ENCODE measurements at regions not wholly inside any gene's neighbourhood (a gene's known extent, or its start where the extent isn't known, plus 50 kb on each side); places are given as distances from the start of the nearest gene placed in this dataset.

GRCh38 chr4:78682070-78682469, 94.1 kb upstream of the BMP2K start:
- H3K4me3 Mint-ChIP-seq: no peak overlapping the region
- intact Hi-C loops (cut with micrococcal nuclease): no loop called here
- DNase-seq: no peak

GRCh38 chr4:78683352-78683751, 92.8 kb upstream of the BMP2K start:
- Mint-ChIP-seq H3K4me3 (no peak overlapping the region), H3K36me3 (ENCODE audit: low read depth) (no peaks in the 10 kb centered on the region), H3K9me3 (peaks cover 2% of the 10 kb centered on the region), H3K4me1 (no peaks in the 10 kb centered on the region), H3K27ac (no peak overlapping the region), H3K27me3 (peaks cover 7% of the 10 kb centered on the region)
- intact Hi-C loops (cut with micrococcal nuclease): no loop called here
- DNase-seq: no peak

More at GRCh38 chr4:78682070-78682469, 94.1 kb upstream of the BMP2K start:
- H3K4me1 Mint-ChIP-seq: no peaks in the 10 kb centered on the region
- peaks cover 2% of the 10 kb centered on the region for H3K9me3 Mint-ChIP-seq
- no peak overlapping the region for H3K27ac Mint-ChIP-seq
- H3K27me3 Mint-ChIP-seq: peaks cover 3% of the 10 kb centered on the region
- H3K36me3 Mint-ChIP-seq (ENCODE audit: low read depth): no peaks in the 10 kb centered on the region

- Mint-ChIP-seq H3K27me3 (peaks cover 11% of the 10 kb centered on the region), H3K36me3 (ENCODE audit: low read depth) (no peaks in the 10 kb centered on the region)
- intact Hi-C loops (cut with micrococcal nuclease): no loop called here
Measured at GRCh38 chr4:78684325-78685079, 91.6 kb upstream of the BMP2K start.

GRCh38 chr4:78687818-78688217, 88.3 kb upstream of the BMP2K start:
- H3K36me3 Mint-ChIP-seq (ENCODE audit: low read depth): no peaks in the 10 kb centered on the region
- intact Hi-C loops (cut with micrococcal nuclease): no loop called here
- H3K27me3 Mint-ChIP-seq: peaks cover 11% of the 10 kb centered on the region
- DNase-seq: no peak
- H3K27ac Mint-ChIP-seq: no peak overlapping the region
- H3K4me3 Mint-ChIP-seq: no peak overlapping the region
- H3K9me3 Mint-ChIP-seq: no peaks in the 10 kb centered on the region
- peaks cover 11% of the 10 kb centered on the region for H3K4me1 Mint-ChIP-seq

More at GRCh38 chr4:78684325-78685079, 91.6 kb upstream of the BMP2K start:
- Mint-ChIP-seq H3K4me1 (no peaks in the 10 kb centered on the region), H3K9me3 (peaks cover 2% of the 10 kb centered on the region), H3K4me3 (no peak overlapping the region), H3K27ac (no peak overlapping the region)
- no peak for DNase-seq

- Mint-ChIP-seq H3K27ac (no peak overlapping the region), H3K27me3 (peaks cover 11% of the 10 kb centered on the region), H3K36me3 (ENCODE audit: low read depth) (no peaks in the 10 kb centered on the region), H3K9me3 (no peaks in the 10 kb centered on the region), H3K4me1 (peaks cover 11% of the 10 kb centered on the region), H3K4me3 (no peak overlapping the region)
- intact Hi-C loops (cut with micrococcal nuclease): no loop called here
- no peak for DNase-seq
Measured at GRCh38 chr4:78688366-78688765, 87.8 kb upstream of the BMP2K start.

GRCh38 chr4:78689261-78689660, 86.9 kb upstream of the BMP2K start:
- H3K27me3 Mint-ChIP-seq: peaks cover 8% of the 10 kb centered on the region
- H3K36me3 Mint-ChIP-seq (ENCODE audit: low read depth): no peaks in the 10 kb centered on the region
- no peak overlapping the region for H3K4me3 Mint-ChIP-seq
- no peaks in the 10 kb centered on the region for H3K9me3 Mint-ChIP-seq
- DNase-seq: no peak
- intact Hi-C loops (cut with micrococcal nuclease): no loop called here
- H3K4me1 Mint-ChIP-seq: peaks cover 11% of the 10 kb centered on the region
- H3K27ac Mint-ChIP-seq: no peak overlapping the region

GRCh38 chr4:78689700-78690323, 86.3 kb upstream of the BMP2K start:
- Mint-ChIP-seq H3K4me3 (no peak overlapping the region), H3K27ac (no peak overlapping the region), H3K27me3 (peaks cover 8% of the 10 kb centered on the region), H3K4me1 (peaks cover 11% of the 10 kb centered on the region), H3K9me3 (no peaks in the 10 kb centered on the region), H3K36me3 (ENCODE audit: low read depth) (no peaks in the 10 kb centered on the region)
- DNase-seq: no peak
- intact Hi-C loops (cut with micrococcal nuclease): no loop called here

GRCh38 chr4:78691334-78691754, 84.8 kb upstream of the BMP2K start:
- no peaks in the 10 kb centered on the region for H3K9me3 Mint-ChIP-seq
- H3K4me1 Mint-ChIP-seq: peaks cover 11% of the 10 kb centered on the region
- H3K27ac Mint-ChIP-seq: no peak overlapping the region
- intact Hi-C loops (cut with micrococcal nuclease): no loop called here
- H3K36me3 Mint-ChIP-seq (ENCODE audit: low read depth): no peaks in the 10 kb centered on the region
- no peak for DNase-seq
- H3K4me3 Mint-ChIP-seq: no peak overlapping the region
- H3K27me3 Mint-ChIP-seq: peaks cover 8% of the 10 kb centered on the region

- no peaks in the 10 kb centered on the region for H3K36me3 Mint-ChIP-seq (ENCODE audit: low read depth)
- peak; percentile 59 for DNase-seq
- peaks cover 8% of the 10 kb centered on the region for H3K27me3 Mint-ChIP-seq
- H3K4me3 Mint-ChIP-seq: no peak overlapping the region
- peaks cover 11% of the 10 kb centered on the region for H3K4me1 Mint-ChIP-seq
- no peaks in the 10 kb centered on the region for H3K9me3 Mint-ChIP-seq
- no peak overlapping the region for H3K27ac Mint-ChIP-seq
- intact Hi-C loops (cut with micrococcal nuclease): no loop called here
Measured at GRCh38 chr4:78691971-78692821, 84.0 kb upstream of the BMP2K start.

GRCh38 chr4:78692822-78693170, 83.4 kb upstream of the BMP2K start:
- no peaks in the 10 kb centered on the region for H3K9me3 Mint-ChIP-seq
- no peaks in the 10 kb centered on the region for H3K36me3 Mint-ChIP-seq (ENCODE audit: low read depth)
- no peak overlapping the region for H3K4me3 Mint-ChIP-seq
- H3K4me1 Mint-ChIP-seq: peaks cover 11% of the 10 kb centered on the region
- DNase-seq: no peak
- H3K27ac Mint-ChIP-seq: no peak overlapping the region
- H3K27me3 Mint-ChIP-seq: peaks cover 8% of the 10 kb centered on the region
- intact Hi-C loops (cut with micrococcal nuclease): no loop called here

GRCh38 chr4:78693777-78694456, 82.2 kb upstream of the BMP2K start:
- peaks cover 11% of the 10 kb centered on the region for H3K4me1 Mint-ChIP-seq
- H3K27me3 Mint-ChIP-seq: peaks cover 2% of the 10 kb centered on the region
- H3K4me3 Mint-ChIP-seq: no peak overlapping the region
- H3K9me3 Mint-ChIP-seq: no peaks in the 10 kb centered on the region
- DNase-seq: no peak
- no peaks in the 10 kb centered on the region for H3K36me3 Mint-ChIP-seq (ENCODE audit: low read depth)
- intact Hi-C loops (cut with micrococcal nuclease): no loop called here
- no peak overlapping the region for H3K27ac Mint-ChIP-seq

GRCh38 chr4:78694457-78694787, 81.7 kb upstream of the BMP2K start:
- Mint-ChIP-seq H3K9me3 (no peaks in the 10 kb centered on the region), H3K4me1 (peaks cover 11% of the 10 kb centered on the region), H3K36me3 (ENCODE audit: low read depth) (no peaks in the 10 kb centered on the region), H3K27ac (no peak overlapping the region), H3K4me3 (no peak overlapping the region), H3K27me3 (no peaks in the 10 kb centered on the region)
- intact Hi-C loops (cut with micrococcal nuclease): no loop called here
- no peak for DNase-seq

GRCh38 chr4:78695910-78696309, 80.2 kb upstream of the BMP2K start:
- no peak for DNase-seq
- Mint-ChIP-seq H3K27ac (no peak overlapping the region), H3K4me1 (peaks cover 11% of the 10 kb centered on the region), H3K27me3 (no peaks in the 10 kb centered on the region), H3K4me3 (no peak overlapping the region), H3K36me3 (ENCODE audit: low read depth) (no peaks in the 10 kb centered on the region), H3K9me3 (no peaks in the 10 kb centered on the region)
- intact Hi-C loops (cut with micrococcal nuclease): no loop called here

GRCh38 chr4:78703079-78703478, 73.1 kb upstream of the BMP2K start:
- no peak for DNase-seq
- Mint-ChIP-seq H3K4me1 (no peaks in the 10 kb centered on the region), H3K27ac (no peak overlapping the region), H3K27me3 (peaks cover 3% of the 10 kb centered on the region), H3K36me3 (ENCODE audit: low read depth) (no peaks in the 10 kb centered on the region), H3K9me3 (peaks cover 17% of the 10 kb centered on the region), H3K4me3 (no peak overlapping the region)
- intact Hi-C loops (cut with micrococcal nuclease): no loop called here

All from activated CD4-positive, alpha-beta T cell treated with anti-CD3 and anti-CD28 coated beads, Interleukin-2, amount 10 ng/mL, durations not matched to agents 24 days and 14 days (primary cell).